C4-2B (cell line): ENCODE measurements at regions not wholly inside any gene's neighbourhood (a gene's known extent, or its start where the extent isn't known, plus 50 kb on each side); places are given as distances from the start of the nearest gene placed in this dataset.

Source experiments
- ZFX ChIP-seq: fragments of 450-650 bp; IDR thresholded peaks from 2 replicates; pipeline ENCODE4 v1.6.1; 2017
- TF ChIP-seq, protein P1 (sequence below): fragments of 450-650 bp; conservative IDR thresholded peaks from 2 replicates; pipeline ENCODE4 v1.5.1; 2017; ENCODE audit warnings: mild to moderate bottlenecking

DNA sequence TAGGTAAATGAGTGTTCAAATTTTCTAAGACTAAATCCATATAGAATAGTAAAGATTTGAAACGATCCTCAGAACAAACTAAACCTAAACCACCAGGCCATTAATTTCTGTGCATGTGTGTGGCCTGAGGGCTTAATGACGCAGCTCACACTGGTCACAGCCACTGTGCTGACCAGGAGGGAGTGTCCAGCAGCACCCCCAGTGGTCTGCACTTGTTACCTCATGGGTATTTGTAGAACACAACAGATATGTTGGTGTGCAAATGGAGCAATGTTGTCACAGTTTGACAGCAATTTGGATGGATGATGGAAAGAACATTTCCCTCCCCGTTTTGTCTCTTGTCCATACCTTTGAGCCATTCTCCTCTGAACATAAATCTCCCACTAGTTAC, 122.4 kb upstream of the EXOC2 start:
- TF ChIP-seq, protein P1, sequence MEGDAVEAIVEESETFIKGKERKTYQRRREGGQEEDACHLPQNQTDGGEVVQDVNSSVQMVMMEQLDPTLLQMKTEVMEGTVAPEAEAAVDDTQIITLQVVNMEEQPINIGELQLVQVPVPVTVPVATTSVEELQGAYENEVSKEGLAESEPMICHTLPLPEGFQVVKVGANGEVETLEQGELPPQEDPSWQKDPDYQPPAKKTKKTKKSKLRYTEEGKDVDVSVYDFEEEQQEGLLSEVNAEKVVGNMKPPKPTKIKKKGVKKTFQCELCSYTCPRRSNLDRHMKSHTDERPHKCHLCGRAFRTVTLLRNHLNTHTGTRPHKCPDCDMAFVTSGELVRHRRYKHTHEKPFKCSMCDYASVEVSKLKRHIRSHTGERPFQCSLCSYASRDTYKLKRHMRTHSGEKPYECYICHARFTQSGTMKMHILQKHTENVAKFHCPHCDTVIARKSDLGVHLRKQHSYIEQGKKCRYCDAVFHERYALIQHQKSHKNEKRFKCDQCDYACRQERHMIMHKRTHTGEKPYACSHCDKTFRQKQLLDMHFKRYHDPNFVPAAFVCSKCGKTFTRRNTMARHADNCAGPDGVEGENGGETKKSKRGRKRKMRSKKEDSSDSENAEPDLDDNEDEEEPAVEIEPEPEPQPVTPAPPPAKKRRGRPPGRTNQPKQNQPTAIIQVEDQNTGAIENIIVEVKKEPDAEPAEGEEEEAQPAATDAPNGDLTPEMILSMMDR: no peak; the same call in 1 of the 2 replicates
- TF ChIP-seq ZFX: no peak
